CD14-positive monocyte (primary cell): ENCODE measurements at regions not wholly inside any gene's neighbourhood (a gene's known extent, or its start where the extent isn't known, plus 50 kb on each side); places are given as distances from the start of the nearest gene placed in this dataset.

Source experiments
- DNase-seq, 3 donors: peaks; one replicate each; pipeline ENCODE4 v3.0.0-alpha.2; 2011 to 2022
- H2AFZ ChIP-seq: 2 replicates; pipeline ENCODE4 v1.6.0; 2012; ENCODE audit warnings: mild to moderate bottlenecking, low read depth, low read length, inconsistent platforms; ENCODE audit not compliant: insufficient read depth, poor library complexity, severe bottlenecking
- H3K27ac ChIP-seq, 2 donors: 1 replicate in 1 of 2; 2 replicates in 1 of 2; pipeline ENCODE4 v1.5.1; 2012 to 2013; ENCODE audit warnings: low read length in 2 of 2, control low read depth in 1 of 2, inconsistent platforms in 1 of 2, low read depth in 1 of 2, mild to moderate bottlenecking in 1 of 2
- H3K27me3 ChIP-seq, 2 donors: one replicate each; pipeline versions ENCODE4 v1.6.0 to v1.6.1; 2011 to 2013; ENCODE audit warnings: low read length in 2 of 2; ENCODE audit not compliant: control insufficient read depth in 2 of 2, insufficient read depth in 2 of 2
- H3K36me3 ChIP-seq, 2 donors: replicated peaks in 1 of 2; 1 replicate in 1 of 2; 2 replicates in 1 of 2; pipeline versions ENCODE4 v1.5.1 to v1.6.1; 2012 to 2013; ENCODE audit warnings: low read length in 2 of 2, control low read depth in 1 of 2, inconsistent platforms in 1 of 2, mild to moderate bottlenecking in 1 of 2; ENCODE audit not compliant: insufficient read depth in 2 of 2, control insufficient read depth in 1 of 2
- H3K4me1 ChIP-seq, 2 donors: 1 replicate in 1 of 2; 2 replicates in 1 of 2; pipeline versions ENCODE4 v1.5.1 to v1.6.1; 2012 to 2013; ENCODE audit warnings: low read length in 2 of 2, control low read depth in 1 of 2, inconsistent platforms in 1 of 2, mild to moderate bottlenecking in 1 of 2, moderate library complexity in 1 of 2; ENCODE audit not compliant: insufficient read depth in 2 of 2, control insufficient read depth in 1 of 2
- H3K4me2 ChIP-seq: replicated peaks from 2 replicates; pipeline ENCODE3; 2012; ENCODE audit warnings: low read length, moderate library complexity, mild to moderate bottlenecking; ENCODE audit not compliant: poor library complexity, severe bottlenecking; ENCODE audit errors: extremely low read depth
- H3K4me3 ChIP-seq, 3 experiments: fragments of 200-600 bp in 1 of 3; sonication (generic) in 1 of 3; replicated peaks in 1 of 3; 1 replicate in 2 of 3; 2 replicates in 1 of 3; pipeline ENCODE4 v1.5.1; 2011 to 2013; ENCODE audit warnings: low read length in 3 of 3, mild to moderate bottlenecking in 3 of 3, control low read depth in 2 of 3, low read depth in 2 of 3, inconsistent platforms in 1 of 3, moderate library complexity in 1 of 3
- H3K79me2 ChIP-seq: 2 replicates; pipeline ENCODE4 v1.6.0; 2012; ENCODE audit warnings: mild to moderate bottlenecking, control low read depth, inconsistent platforms, low read length, moderate library complexity; ENCODE audit not compliant: insufficient read depth
- H3K9ac ChIP-seq: 2 replicates; pipeline ENCODE4 v1.6.0; 2017; ENCODE audit warnings: low read length, mild to moderate bottlenecking; ENCODE audit not compliant: insufficient read depth, poor library complexity, severe bottlenecking
- H3K9me3 ChIP-seq, 2 donors: replicated peaks in 1 of 2; 1 replicate in 1 of 2; 2 replicates in 1 of 2; pipeline versions ENCODE4 v1.5.1 to v1.6.1; 2012 to 2013; ENCODE audit warnings: low read length in 2 of 2, control low read depth in 1 of 2; ENCODE audit not compliant: control insufficient read depth in 1 of 2, insufficient read depth in 1 of 2
- H4K20me1 ChIP-seq: 2 replicates; pipeline ENCODE4 v1.6.0; 2012; ENCODE audit warnings: mild to moderate bottlenecking, low read length, control low read depth, moderate library complexity; ENCODE audit not compliant: insufficient read depth
- H3K27ac Mint-ChIP-seq, 7 donors: one replicate each; pipeline ENCODE4 v1.8.0; 2020; ENCODE audit warnings: mild to moderate bottlenecking in 7 of 7, mixed read lengths in 7 of 7, moderate library complexity in 6 of 7, inconsistent platforms in 2 of 7
- H3K27me3 Mint-ChIP-seq, 3 donors: one replicate each; pipeline ENCODE4 v1.8.0; 2021 to 2022; ENCODE audit warnings: low read depth in 3 of 3, mild to moderate bottlenecking in 3 of 3, mixed read lengths in 3 of 3, moderate library complexity in 3 of 3, inconsistent platforms in 1 of 3
- H3K36me3 Mint-ChIP-seq, 2 donors: one replicate each; pipeline ENCODE4 v1.8.0; 2020; ENCODE audit warnings: mixed read lengths in 2 of 2, inconsistent platforms in 1 of 2, mild to moderate bottlenecking in 1 of 2
- H3K4me1 Mint-ChIP-seq: one replicate; pipeline ENCODE4 v1.8.0; 2020; ENCODE audit warnings: mild to moderate bottlenecking, mixed read lengths
- H3K4me3 Mint-ChIP-seq, 2 donors: one replicate each; pipeline ENCODE4 v1.8.0; 2020; ENCODE audit warnings: mild to moderate bottlenecking in 2 of 2, mixed read lengths in 2 of 2, moderate library complexity in 1 of 2
- H3K9me3 Mint-ChIP-seq, 7 donors: one replicate each; pipeline ENCODE4 v1.8.0; 2020 to 2022; ENCODE audit warnings: mixed read lengths in 7 of 7, mild to moderate bottlenecking in 6 of 7, moderate library complexity in 6 of 7, inconsistent platforms in 2 of 7
- CTCF ChIP-seq: fragments of 200-600 bp; IDR thresholded peaks from one replicate; pipeline ENCODE4 v1.8.0; 2022; ENCODE audit warnings: antibody characterized with exemption, mild to moderate bottlenecking
- WGBS: methylation state at CpG from one replicate; pipeline ENCODE4 v1.1.5; 2013; ENCODE audit warnings: missing lambda C conversion rate; ENCODE audit not compliant: insufficient coverage; 5-methylcytosine and 5-hydroxymethylcytosine counted together
- intact Hi-C, 2 donors: fragments of 100-400 bp; cut with micrococcal nuclease; formaldehyde crosslinking; loops; one replicate each; pipeline versions ENCODE4 v1.15.0 to v1.15.1; 2023

GRCh38 chr12:85558684-85559083 lies 277.5 kb downstream of the RASSF9 start:
- Histone ChIP-seq H3K4me3 (no peak overlapping the region), H3K36me3 (no peaks in the 10 kb centered on the region), H3K4me1 (no peaks in the 10 kb centered on the region), H3K27ac (no peak overlapping the region), H3K4me2 (no peak overlapping the region), H2AFZ (no peak overlapping the region), H3K27me3 (no peaks in the 10 kb centered on the region), H3K9me3 (no peaks in the 10 kb centered on the region), H3K9ac (no peak overlapping the region), H3K79me2 (no peaks in the 10 kb centered on the region), H4K20me1 (no peaks in the 10 kb centered on the region)
- no peak for DNase-seq
- Mint-ChIP-seq H3K4me3 (no peak overlapping the region), H3K36me3 (no peaks in the 10 kb centered on the region), H3K27ac (no peak overlapping the region), H3K27me3 (peaks cover 0 to 2% (median 0%) of the 10 kb centered on the region in 3 donors), H3K4me1 (no peaks in the 10 kb centered on the region), H3K9me3 (no peaks in the 10 kb centered on the region)
- intact Hi-C loops: no loop called here
- no peak for TF ChIP-seq CTCF

- H3K79me2 ChIP-seq: no peaks in the 10 kb centered on the region
- no peaks in the 10 kb centered on the region for H3K9me3 ChIP-seq
- H3K27ac Mint-ChIP-seq: no peak overlapping the region
- H4K20me1 ChIP-seq: no peaks in the 10 kb centered on the region
- no peak for DNase-seq
- TF ChIP-seq CTCF: no peak
- H3K4me3 ChIP-seq: no peak overlapping the region
- no peaks in the 10 kb centered on the region for H3K27me3 ChIP-seq
- no CpG with 5 or more reads among the region's 2 CpGs for WGBS
- H3K36me3 Mint-ChIP-seq: no peaks in the 10 kb centered on the region
- intact Hi-C loops: no loop called here
- H3K4me1 Mint-ChIP-seq: no peaks in the 10 kb centered on the region
- H3K27ac ChIP-seq: no peak overlapping the region
- no peaks in the 10 kb centered on the region for H3K9me3 Mint-ChIP-seq
- no peak overlapping the region for H3K4me2 ChIP-seq
- peaks cover 0 to 2% (median 0%) of the 10 kb centered on the region in 3 donors for H3K27me3 Mint-ChIP-seq
- H2AFZ ChIP-seq: no peak overlapping the region
- no peak overlapping the region for H3K9ac ChIP-seq
- no peaks in the 10 kb centered on the region for H3K36me3 ChIP-seq
- no peak overlapping the region for H3K4me3 Mint-ChIP-seq
- no peaks in the 10 kb centered on the region for H3K4me1 ChIP-seq
Observed at GRCh38 chr12:85559127-85559526, 277.1 kb downstream of the RASSF9 start.
